NCI-H226 (cell line): ENCODE measurements at regions not wholly inside any gene's neighbourhood (a gene's known extent, or its start where the extent isn't known, plus 50 kb on each side); places are given as distances from the start of the nearest gene placed in this dataset.
A peak's percentile ranks its signal among the peaks of the same experiment; 100 is the strongest.
"Not testable (repeated sequence)": the region's sequence is repeated elsewhere in the genome, so short reads cannot be mapped to it uniquely, and the experiment has no call there.

ENCODE experiments used
- DNase-seq: peaks from one replicate; pipeline ENCODE4 v3.0.0-alpha.2; 2015

DNA sequence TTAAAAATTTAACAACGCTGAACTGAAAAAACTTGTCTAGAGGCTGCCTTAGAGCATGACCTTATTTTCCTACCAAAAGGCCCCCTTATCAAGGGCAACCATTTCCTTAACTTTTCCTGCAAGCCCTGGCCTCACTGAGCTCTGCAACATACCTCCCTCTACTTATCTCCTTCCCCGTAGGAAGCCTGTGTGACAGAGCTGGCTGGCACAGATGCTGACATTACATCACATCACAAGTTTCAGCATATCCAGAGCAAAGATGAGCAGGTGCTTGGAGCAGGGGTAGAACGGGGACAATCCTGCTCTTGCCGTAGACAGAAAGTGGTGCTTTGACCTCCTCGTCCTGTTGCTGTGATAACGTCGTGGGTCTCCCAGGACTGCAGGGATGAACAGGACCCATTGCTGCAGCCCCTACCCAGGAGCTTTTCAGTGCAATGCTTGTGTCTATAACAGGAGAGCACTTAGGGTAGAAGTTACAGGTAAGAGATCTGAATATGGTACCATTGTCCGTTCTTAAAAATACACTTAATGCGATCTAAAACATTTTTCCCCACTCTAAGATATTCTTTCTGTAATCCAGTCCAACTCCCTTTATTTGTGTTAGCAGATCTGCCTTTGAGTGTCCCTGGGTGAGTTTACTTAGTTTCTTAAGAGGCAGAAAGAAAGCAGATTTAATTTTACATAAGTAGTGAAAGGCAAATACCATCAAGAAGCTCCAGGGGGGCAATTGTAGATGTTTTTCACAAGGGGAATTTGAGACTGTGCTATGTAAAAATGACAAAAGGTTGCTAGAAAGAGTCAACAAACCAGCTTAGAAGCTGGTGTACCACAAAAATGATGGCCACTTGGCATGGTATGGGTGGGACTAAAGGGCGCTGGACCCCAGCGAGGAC lies 101.9 kb upstream of the EFNA5 start:
- DNase-seq: no peak

DNA sequence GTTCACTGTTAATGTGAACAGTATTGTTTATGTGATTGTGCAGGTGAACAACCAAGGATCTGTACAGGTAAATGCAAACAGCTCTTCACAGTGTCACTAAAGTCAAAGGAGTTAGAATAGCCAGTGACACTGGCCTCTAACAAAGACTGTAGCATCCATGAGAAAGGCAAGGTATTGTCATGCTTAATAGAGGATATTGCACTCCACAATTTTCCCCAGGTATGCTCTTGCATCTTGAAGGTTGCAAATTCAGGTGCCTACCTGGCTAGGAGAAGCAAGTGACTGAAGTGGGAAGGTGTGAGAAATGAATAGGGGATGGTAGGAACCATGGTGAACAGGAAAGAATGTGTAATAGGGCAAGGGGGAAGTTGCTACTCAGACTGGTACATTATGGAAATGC lies 101.2 kb upstream of the EFNA5 start:
- DNase-seq: no peak

DNA sequence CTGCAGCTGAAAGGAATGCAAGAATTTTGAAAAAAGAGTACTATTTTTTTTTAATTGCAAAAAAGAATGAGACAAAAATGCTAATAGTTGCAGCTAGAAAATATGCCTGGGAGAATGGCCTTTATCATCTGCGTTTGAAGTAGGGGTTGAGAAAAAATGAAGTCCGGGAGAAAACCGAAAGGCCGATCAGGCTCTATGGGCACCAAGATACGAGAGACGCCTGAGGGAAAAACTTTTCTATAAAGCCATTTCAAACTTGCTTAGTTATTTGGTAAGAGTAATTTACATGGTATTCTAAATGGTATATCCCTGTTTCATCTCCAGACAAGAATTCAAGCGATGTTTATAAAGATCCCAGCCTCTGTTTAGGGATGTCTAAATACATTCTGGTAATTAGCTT lies 99.3 kb upstream of the EFNA5 start:
- no peak for DNase-seq

DNA sequence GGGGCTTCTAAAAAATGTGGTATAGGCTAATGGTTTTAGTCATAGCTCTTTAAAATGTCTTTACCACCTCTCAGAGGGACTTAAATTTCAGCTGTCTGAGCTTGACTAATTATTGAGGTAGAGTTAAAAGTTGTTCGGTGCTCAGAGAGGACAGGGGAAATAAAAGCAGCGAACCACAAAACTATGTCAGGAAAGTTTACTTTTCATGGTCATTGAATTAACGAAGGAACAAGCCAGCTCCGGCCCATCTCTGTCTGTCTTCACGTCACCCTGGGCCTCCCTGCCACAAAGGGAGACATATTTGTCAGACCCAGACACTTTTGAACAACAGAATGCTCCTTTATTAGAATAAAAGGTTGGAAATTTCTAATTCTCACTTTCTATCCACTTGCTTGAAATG lies 98.8 kb upstream of the EFNA5 start:
- DNase-seq: no peak

DNA sequence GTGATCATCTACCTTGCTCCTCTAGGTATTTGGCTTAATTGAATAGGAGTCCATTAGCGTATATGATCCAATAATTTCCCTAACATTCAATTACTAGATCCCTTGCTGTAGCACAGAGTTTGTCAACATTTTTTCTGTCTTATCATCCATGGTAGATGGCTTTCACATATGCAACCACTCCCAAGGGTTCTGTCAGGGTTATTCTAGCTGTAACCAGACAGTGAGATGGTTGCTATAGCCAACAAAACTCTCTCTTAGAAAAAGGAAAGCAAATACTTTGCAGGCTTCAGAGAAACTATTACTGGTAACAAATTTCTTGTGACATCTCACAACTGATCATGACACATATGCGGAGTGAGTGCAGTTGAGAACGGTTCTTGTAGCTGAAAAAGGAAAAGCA lies 96.2 kb upstream of the EFNA5 start:
- DNase-seq: no peak

DNA sequence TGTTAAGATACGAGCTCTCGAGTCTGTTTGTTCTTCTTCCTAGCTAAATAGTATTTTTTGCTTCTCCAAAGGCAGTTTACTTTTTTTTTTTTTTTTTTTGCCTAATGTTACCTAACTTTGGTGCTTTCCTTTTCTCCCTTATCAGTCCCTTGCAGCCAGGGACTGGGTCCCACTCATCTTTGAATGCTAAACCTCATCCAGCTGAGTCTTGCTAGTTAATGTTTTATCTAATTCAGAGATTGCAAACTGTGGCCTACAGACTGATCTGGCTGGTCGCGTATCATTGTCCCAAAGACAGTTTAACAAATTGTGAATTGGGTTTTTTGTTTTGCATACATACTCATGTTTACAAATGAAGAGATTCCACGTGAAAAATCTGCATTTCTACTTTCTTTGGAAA lies 95.7 kb upstream of the EFNA5 start:
- DNase-seq: no peak

DNA sequence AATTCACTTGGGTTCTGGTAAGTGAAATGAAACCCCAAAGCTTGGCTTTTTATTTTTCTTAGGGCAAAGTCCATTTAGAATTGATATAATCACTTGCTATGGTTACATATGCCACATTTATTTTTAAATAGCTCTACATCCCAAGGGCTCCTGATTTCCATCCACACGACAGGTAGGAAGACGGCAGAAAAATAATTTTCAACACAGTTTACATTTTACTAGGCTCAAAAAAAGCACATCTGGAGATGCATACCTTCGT lies 95.0 kb upstream of the EFNA5 start:
- no peak for DNase-seq

DNA sequence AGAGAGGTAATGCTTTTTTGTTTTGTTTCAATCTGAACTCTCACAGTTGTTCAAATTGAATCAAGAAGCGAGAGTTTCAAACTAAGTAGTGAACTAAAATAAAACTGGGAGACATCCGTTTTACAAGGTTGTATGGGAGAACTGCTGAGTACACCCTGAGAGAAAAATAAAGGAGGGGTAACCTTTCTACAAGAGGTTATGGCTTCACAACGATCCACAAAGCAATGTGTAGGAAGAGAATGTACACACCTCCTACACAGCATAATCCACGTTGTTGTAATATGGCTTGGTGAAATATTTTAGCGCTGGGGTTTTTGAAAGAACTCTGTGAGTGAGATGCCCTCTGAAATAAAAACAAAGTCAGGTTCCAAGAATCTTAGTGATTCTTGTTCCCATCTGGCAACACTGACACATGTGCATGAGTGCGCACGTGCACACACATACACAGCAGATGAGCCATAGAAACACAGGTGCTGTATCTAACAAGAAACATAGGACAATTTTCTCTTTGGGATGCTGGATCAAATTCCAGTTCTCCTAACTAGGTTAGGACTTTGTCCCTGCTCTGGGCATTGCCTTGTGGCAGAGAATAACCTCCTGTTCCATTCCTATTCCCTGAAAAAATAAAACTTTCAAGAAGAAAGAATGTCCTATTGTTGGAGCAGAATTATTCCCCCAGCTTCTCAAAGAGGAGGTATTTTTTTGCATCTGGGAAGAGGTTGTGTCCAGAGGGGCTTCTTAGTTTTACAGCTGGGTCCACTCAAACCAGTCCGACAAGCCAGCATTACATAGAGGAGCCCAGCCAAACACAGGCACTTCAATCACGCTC lies 94.5 kb upstream of the EFNA5 start:
- DNase-seq: no peak

DNA sequence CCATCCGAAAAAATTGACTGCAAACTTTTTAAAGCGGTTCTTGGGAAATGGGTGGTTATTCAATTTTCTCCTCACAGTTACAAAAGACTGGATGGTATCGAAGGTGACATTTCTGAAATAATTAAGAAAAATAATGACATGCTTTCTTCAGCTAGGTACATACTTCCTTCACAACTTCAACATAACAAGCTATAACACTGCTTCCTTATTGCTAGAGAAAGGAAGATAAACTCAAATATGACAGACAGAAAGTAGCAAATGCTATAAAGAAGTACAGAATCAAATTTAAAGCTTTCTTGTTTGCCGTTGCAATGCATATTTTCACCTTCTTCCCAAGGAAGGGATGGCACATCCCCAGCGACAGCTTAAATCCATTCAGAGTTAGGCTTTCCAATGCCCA lies 93.5 kb upstream of the EFNA5 start:
- DNase-seq: no peak

DNA sequence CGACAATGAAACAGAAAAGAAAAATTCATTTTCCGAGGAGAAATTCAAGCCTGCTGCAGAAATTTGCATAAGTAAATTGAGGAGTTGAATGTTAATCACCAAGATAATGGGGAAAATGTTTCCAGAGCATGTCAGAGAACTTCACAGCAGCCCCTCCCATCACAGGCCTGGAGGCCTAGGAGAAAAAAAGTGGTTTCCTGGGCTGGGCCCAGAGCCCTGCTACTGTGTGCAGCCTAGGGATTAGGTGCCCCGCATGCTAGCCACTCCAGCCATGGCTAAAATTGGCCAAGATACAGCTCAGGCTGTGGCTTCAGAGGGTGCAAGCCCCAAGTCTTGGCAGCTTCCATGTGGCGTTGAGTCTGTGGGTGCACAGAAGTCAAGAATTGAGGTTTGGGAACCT lies 82.7 kb upstream of the EFNA5 start:
- no peak for DNase-seq

DNA sequence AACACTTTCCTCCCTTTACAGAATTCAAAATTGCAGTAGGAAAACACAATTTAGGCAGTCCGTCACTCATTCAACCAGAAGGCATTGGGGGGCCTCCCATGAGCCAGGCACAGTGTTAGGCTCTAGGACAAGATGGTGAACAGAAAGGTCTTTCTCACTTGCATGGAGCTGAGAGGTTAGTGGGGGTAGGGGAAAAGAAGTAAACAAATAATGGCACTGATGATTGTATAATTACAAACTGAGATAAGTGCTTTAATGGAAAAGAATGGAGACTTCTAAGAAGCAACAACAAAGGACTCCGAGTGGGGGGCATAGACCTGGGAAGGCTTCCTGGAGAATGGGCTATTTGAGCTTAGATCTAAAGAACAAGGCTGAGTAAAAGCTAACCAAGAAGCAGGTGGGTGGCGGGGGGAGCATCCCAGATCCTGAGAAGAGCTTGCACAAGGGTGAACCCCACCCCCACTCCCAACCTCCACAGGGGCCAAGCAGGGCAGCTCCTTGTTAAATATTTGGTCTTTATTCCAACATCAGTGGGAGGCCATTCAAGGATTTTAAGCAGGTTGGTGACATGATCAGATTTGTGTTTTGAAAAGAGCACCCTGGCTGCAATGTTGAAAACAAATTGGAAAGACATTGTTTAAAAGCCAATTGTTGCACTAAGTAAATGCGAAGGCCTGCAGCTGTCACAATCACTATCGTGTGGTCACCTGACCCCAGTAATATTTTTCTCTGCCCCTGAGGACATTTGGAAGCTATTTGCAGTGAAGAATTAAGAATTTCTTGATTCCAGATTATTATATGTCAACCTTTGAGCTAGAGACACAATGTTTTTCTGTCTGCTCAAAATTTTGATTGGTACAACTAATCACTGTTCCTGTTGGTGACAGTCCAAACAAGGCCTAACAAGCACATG lies 73.9 kb upstream of the EFNA5 start:
- no peak for DNase-seq

DNA sequence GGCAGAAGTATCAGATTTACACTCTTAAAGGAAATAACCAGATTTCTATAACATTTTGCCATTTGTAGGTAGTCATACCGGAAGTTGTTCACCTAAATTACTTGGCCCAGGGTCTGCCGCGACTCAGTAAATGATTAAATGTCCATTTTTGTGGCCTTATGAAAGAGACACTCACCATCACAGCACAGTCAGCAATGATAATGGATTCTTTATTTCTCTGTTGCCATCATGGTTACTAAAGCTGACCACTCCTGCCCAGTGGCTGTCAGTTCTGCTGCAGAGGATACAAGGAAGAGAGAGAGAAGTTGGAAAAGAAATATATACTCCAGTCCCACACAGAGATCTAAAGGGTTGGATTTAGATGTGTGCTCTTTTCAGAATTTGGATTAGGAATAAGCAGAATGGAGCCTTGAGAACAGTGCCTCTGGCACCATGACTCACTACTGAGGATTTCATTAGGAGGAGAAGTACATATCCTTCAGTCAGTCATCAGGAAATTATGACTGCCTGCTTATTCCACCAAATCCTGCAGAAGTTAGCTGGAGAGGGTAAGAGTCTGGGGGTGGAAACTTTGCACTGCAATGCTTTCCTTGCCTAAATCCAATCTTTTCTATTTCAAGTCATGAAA lies 72.8 kb upstream of the EFNA5 start:
- DNase-seq: peak; percentile 91

DNA sequence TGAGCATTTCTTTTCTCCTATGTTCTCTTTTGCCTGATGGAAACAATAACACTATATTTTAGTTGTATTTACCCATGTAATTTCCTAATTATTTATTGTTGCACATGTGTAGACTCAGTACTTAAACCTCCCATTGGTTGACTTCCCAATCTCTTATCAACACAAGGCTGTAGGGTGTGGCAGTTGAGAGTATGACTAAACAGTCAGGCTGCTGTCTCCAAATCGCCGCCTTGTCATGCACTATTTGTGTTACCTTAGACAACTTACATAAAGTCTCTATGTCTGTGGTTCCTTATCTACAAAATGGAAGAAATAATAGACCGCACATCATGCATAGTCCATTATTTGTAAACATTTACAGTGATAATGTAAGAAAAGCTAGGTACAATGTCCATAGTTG lies 68.9 kb upstream of the EFNA5 start:
- DNase-seq: peak; percentile 93

DNA sequence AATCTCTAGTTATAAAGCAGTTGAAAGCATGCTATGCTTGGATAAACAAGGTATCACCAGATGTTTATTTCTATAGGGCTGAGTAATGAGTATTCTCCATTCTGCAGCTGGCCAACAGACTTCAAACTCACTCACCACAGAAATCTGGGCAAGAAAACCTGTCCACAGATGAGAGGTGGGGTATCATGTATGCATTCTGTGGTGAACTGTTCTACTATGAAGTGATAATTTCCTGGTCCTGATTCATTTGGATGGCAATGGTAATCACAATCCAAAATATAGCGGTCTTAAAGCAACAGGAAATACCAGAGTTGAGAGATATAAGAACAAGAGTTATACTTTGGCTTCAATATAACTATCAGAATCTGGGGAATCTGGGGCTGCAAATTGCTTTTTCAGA lies 65.9 kb upstream of the EFNA5 start:
- peak; percentile 47 for DNase-seq

DNA sequence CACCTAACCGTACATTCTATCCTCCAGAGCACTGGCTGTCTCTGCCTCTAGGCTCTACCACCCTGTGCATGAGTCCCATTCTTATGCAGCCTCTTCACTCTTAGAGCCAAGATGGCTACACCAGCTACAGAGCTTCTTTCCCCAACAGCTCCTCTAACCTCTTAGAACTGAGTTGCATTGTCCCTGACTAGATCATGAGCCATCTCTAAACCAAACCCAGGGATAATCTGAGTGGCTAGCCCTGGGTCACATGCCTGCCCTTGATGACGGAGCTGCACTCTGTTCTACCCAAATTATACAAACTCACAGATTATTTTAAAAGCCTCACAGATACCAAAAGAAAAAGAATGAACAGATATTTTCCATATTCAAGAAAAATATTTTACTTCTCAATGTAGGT lies 65.4 kb upstream of the EFNA5 start:
- DNase-seq: not testable (repeated sequence)

DNA sequence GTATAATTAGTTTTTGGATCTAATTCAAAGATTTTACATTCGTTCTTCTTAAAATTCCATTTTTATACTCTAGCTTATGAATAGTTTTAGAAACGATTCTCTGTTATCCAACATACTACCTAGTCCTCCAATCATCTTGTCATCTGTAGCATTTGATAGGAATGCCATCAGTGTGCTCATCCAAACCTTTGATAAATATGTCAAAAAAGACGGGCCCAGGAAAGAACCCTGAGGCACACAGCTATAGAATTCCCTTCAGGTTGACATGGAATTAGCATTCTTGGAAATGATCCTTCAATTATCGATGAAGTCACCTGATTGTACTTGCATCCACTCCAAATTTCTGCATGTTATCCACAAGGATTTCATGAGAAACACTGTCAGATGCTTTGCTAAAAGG lies 64.8 kb upstream of the EFNA5 start:
- DNase-seq: no peak

DNA sequence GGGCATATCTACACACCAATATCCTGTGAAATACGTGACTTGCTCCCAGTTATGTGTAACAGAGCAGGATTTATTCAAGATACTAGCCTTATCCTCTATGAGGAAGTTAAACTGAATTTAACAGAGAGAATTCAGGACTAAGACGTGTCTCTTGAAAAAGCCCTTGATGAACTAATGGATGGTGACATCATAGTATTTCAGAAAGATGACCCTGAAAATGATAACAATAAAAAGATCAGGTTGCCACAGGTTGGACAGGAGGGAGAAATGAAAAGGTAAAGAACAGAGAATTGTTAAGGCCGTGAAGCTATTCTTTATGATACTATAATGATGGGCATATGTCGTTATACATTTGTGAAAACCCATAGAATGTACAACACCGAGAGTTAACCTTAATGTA lies 56.2 kb upstream of the EFNA5 start:
- DNase-seq: no peak

DNA sequence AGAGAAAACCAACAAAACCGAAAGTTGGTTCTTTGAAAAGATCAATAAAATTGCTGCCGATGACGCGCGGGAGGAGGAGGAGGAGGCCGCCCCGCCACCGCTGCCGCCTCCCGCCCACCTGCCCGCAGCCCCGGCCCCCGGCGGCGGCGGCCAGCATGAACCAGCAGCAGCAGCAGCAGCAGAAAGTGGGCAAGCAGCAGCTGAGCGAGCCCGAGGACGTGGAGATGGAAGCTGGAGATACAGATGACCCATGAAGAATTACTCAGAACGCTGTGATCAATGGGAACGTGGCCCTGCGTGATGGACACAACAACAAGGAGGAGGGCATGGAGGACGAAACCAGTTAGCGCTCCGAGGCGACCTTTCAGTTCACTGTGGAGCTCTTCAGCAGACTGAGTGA lies 53.9 kb upstream of the EFNA5 start:
- no peak for DNase-seq

DNA sequence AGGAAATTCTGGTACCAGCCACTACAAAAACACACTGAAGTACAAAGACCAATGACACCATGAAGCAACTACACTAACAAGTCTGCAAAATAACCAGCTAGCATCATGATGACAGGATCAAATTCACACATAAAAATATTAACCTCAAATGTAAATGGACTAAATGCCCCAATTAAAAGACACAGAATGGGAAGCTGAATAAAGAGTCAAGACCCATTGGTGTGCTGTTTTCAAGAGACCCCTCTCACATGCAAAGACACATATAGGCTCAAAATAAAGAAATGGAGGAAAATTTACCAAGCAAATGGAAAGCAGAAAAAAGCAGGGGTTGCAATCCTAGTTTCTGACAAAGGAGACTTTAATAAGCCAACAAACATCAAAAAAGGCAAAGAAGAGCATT lies 50.5 kb upstream of the EFNA5 start:
- DNase-seq: not testable (repeated sequence)
